ENCODE measurements at regions not wholly inside any gene's neighbourhood (a gene's known extent, or its start where the extent isn't known, plus 50 kb on each side); places are given as distances from the start of the nearest gene placed in this dataset.

- Histone ChIP-seq H3K36me3 (no peaks in the 10 kb centered on the region), H3K4me3 (ENCODE audit: low read depth, low read length) (no peak overlapping the region), H3K4me1 (peaks cover 12% of the 10 kb centered on the region), H3K9me3 (no peaks in the 10 kb centered on the region), H3K27me3 (no peaks in the 10 kb centered on the region)
- no peak for TF ChIP-seq CTCF (IDR thresholded peaks at IDR 0.05; ENCODE audit: low read depth, low read length)
- no peak for DNase-seq
Measured at GRCh38 chr6:113626475-113626874, 230.7 kb upstream of the MARCKS start.

GRCh38 chr6:113627480-113627879, 229.7 kb upstream of the MARCKS start:
- H3K9me3 ChIP-seq: no peaks in the 10 kb centered on the region
- no peak for TF ChIP-seq CTCF (IDR thresholded peaks at IDR 0.05; ENCODE audit: low read depth, low read length)
- no peaks in the 10 kb centered on the region for H3K27me3 ChIP-seq
- no peak overlapping the region for H3K4me3 ChIP-seq (ENCODE audit: low read depth, low read length)
- H3K36me3 ChIP-seq: no peaks in the 10 kb centered on the region
- no peak for DNase-seq
- H3K4me1 ChIP-seq: peaks cover 6% of the 10 kb centered on the region

GRCh38 chr6:113629256-113629655, 227.9 kb upstream of the MARCKS start:
- TF ChIP-seq CTCF (IDR thresholded peaks at IDR 0.05; ENCODE audit: low read depth, low read length): no peak
- Histone ChIP-seq H3K4me3 (ENCODE audit: low read depth, low read length) (no peak overlapping the region), H3K27me3 (no peaks in the 10 kb centered on the region), H3K36me3 (no peaks in the 10 kb centered on the region), H3K9me3 (no peaks in the 10 kb centered on the region), H3K4me1 (no peaks in the 10 kb centered on the region; the same call in 1 of the 2 replicates)
- DNase-seq: no peak

GRCh38 chr6:113629975-113630737, 227.0 kb upstream of the MARCKS start:
- no peaks in the 10 kb centered on the region for H3K36me3 ChIP-seq
- H3K4me3 ChIP-seq (ENCODE audit: low read depth, low read length): no peak overlapping the region
- no peaks in the 10 kb centered on the region for H3K27me3 ChIP-seq
- no peaks in the 10 kb centered on the region for H3K9me3 ChIP-seq
- DNase-seq: no peak
- no peaks in the 10 kb centered on the region; the same call in 1 of the 2 replicates for H3K4me1 ChIP-seq
- no peak for TF ChIP-seq CTCF (IDR thresholded peaks at IDR 0.05; ENCODE audit: low read depth, low read length)

GRCh38 chr6:113630738-113631535, 226.2 kb upstream of the MARCKS start:
- no peak overlapping the region for H3K4me3 ChIP-seq (ENCODE audit: low read depth, low read length)
- no peaks in the 10 kb centered on the region for H3K36me3 ChIP-seq
- DNase-seq: no peak
- no peaks in the 10 kb centered on the region for H3K9me3 ChIP-seq
- H3K27me3 ChIP-seq: no peaks in the 10 kb centered on the region
- no peak for TF ChIP-seq CTCF (IDR thresholded peaks at IDR 0.05; ENCODE audit: low read depth, low read length)
- H3K4me1 ChIP-seq: no peaks in the 10 kb centered on the region; the same call in 1 of the 2 replicates

- Histone ChIP-seq H3K27me3 (no peaks in the 10 kb centered on the region), H3K4me1 (no peaks in the 10 kb centered on the region; the same call in 1 of the 2 replicates), H3K36me3 (no peaks in the 10 kb centered on the region), H3K4me3 (ENCODE audit: low read depth, low read length) (no peak overlapping the region), H3K9me3 (no peaks in the 10 kb centered on the region)
- no peak for DNase-seq
- no peak for TF ChIP-seq CTCF (IDR thresholded peaks at IDR 0.05; ENCODE audit: low read depth, low read length)
Measured at GRCh38 chr6:113631666-113632065, 225.5 kb upstream of the MARCKS start.
